ENCODE measurements at regions not wholly inside any gene's neighbourhood (a gene's known extent, or its start where the extent isn't known, plus 50 kb on each side); places are given as distances from the start of the nearest gene placed in this dataset.
"Not testable (repeated sequence)": the region's sequence is repeated elsewhere in the genome, so short reads cannot be mapped to it uniquely, and the experiment has no call there.

- no peak for DNase-seq (ENCODE audit: low read depth in 2 of 2)
Observed at GRCh38 chr7:55303220-55303619, 61.9 kb upstream of the LANCL2 start.

DNA sequence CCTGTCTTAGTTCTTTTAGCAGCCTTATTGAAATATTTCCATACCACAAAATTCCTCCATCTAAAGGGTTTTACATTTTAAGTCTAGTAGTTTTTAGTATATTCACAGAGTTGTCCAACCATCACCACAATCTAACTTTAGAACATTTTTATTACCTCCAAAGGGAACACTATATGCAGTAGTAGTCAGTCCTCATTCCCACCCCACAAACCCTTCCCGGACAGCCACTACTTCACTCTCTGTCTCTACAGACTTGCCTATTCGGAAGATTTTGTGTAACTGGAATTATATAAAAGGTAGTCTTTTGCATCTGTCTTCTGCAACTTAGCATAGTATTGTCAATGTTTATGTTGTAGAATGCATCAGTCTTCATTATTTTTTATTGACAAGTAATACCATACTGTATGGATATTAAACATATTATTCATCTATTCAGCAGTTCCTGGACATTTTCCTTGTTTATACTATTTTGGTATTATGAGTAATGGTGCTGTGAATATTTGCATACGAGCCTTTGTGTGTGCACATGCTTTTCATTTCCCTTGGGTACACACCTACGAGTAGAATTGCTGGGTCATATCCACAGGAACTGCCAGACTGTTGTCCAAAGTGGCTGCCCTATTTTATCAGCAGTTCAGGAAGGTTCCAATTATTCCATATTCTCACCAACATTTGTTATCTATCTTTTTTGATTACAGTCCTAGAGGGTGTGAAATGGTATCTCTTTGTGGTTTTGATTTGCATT is 60.9 kb upstream of the LANCL2 start:
- no peak for DNase-seq (ENCODE audit: low read depth in 2 of 2)

- no peak for DNase-seq (ENCODE audit: low read depth in 2 of 2)
Observed at GRCh38 chr7:55305135-55305534, 60.0 kb upstream of the LANCL2 start.

DNA sequence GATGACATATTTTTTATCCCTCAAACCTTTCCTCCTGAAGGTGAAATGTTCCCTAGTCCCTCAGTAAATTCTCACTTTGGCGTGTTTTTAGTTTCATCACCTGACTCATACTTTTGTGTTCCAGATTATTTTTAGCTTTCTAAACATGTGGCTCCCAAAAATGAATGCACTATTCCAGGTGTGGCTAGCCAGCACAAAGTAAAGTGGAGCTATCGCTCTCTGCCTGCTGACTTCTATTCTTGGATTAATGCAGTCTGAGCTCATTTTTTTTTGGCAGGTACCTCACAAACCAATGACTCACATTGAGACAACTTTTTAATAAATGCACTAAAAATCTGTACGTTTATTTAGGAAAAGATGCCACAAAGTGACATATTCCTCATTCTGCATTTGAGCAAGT is 58.8 kb upstream of the LANCL2 start:
- no peak for DNase-seq (ENCODE audit: low read depth in 2 of 2)

- no peak for DNase-seq (ENCODE audit: low read depth in 2 of 2)
Observed at GRCh38 chr7:55307123-55307916, 57.8 kb upstream of the LANCL2 start.

GRCh38 chr7:55308186-55308929 is 56.8 kb upstream of the LANCL2 start:
- DNase-seq (ENCODE audit: low read depth in 2 of 2): no peak

GRCh38 chr7:55309040-55309991 is 55.8 kb upstream of the LANCL2 start:
- DNase-seq (ENCODE audit: low read depth in 2 of 2): no peak

GRCh38 chr7:55310287-55311025 is 54.7 kb upstream of the LANCL2 start:
- DNase-seq (ENCODE audit: low read depth in 2 of 2): no peak

DNA sequence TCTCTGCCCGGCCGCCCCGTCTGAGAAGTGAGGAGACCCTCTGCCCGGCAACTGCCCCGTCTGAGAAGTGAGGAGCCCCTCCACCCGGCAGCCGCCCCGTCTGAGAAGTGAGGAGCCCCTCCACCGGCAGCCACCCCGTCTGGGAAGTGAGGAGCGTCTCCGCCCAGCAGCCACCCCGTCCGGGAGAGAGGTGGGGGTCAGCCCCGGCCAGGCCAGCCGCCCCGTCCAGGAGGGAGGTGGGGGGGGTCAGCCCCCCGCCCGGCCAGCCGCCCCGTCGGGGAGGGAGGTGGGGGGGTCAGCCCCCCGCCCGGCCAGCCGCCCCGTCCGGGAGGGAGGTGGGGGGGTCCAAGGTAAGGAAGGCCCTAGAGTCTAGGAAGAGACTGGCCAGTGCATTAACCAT is 53.2 kb upstream of the LANCL2 start:
- DNase-seq (ENCODE audit: low read depth in 2 of 2): not testable (repeated sequence)

- not testable (repeated sequence) for DNase-seq (ENCODE audit: low read depth in 2 of 2)
Observed at GRCh38 chr7:55313671-55314070, 51.5 kb upstream of the LANCL2 start.

GRCh38 chr7:55314967-55315366 is 50.2 kb upstream of the LANCL2 start:
- DNase-seq (ENCODE audit: low read depth in 2 of 2): no peak

Data from dermis microvascular lymphatic vessel endothelial cell (primary cell).